Duodenal mucosa (tissue), 2 donors: ENCODE measurements at regions not wholly inside any gene's neighbourhood (a gene's known extent, or its start where the extent isn't known, plus 50 kb on each side); places are given as distances from the start of the nearest gene placed in this dataset.
"Not testable (repeated sequence)": the region's sequence is repeated elsewhere in the genome, so short reads cannot be mapped to it uniquely, and the experiment has no call there.

Source experiments
- H3K27ac ChIP-seq: one replicate; pipeline ENCODE4 v1.7.0; 2013; ENCODE audit warnings: low read depth, low read length
- H3K27me3 ChIP-seq, 2 donors: one replicate each; pipeline ENCODE4 v1.7.0; 2013; ENCODE audit warnings: low read length in 2 of 2, control low read depth in 1 of 2; ENCODE audit not compliant: insufficient read depth in 2 of 2, control insufficient read depth in 1 of 2
- H3K36me3 ChIP-seq, 2 donors: one replicate each; pipeline ENCODE4 v1.7.0; 2013; ENCODE audit warnings: low read length in 2 of 2, control low read depth in 1 of 2; ENCODE audit not compliant: insufficient read depth in 2 of 2, control insufficient read depth in 1 of 2
- H3K4me1 ChIP-seq, 2 donors: one replicate each; pipeline ENCODE4 v1.7.0; 2013; ENCODE audit warnings: low read length in 2 of 2, control low read depth in 1 of 2; ENCODE audit not compliant: insufficient read depth in 2 of 2, control insufficient read depth in 1 of 2
- H3K4me3 ChIP-seq, 2 donors: one replicate each; pipeline ENCODE4 v1.7.0; 2013; ENCODE audit warnings: low read length in 2 of 2, low read depth in 1 of 2
- H3K9ac ChIP-seq, 2 donors: one replicate each; pipeline ENCODE4 v1.7.0; 2013; ENCODE audit warnings: low read length in 2 of 2, low read depth in 1 of 2
- H3K9me3 ChIP-seq, 2 donors: one replicate each; pipeline ENCODE4 v1.7.0; 2013; ENCODE audit warnings: low read length in 2 of 2, control low read depth in 1 of 2; ENCODE audit not compliant: control insufficient read depth in 1 of 2

DNA sequence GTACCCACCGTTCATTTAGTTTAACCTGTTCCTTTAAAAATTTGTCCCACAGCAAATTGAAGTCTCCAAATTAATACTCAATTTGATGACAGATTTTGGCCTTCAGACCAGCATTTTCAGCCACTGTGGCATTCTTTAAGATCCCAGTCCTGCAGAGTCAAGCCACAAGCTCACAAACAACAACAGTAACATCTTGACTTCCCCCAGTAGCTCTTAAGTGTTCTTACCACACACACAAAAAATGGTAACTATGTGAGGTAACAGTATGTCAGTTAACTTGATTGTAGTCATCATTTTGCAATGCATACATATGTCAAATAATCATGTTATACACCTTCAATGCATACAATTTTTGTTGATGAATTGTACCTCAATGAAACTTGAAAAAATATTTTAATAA is 247.9 kb downstream of the LURAP1L start:
- H3K27ac ChIP-seq = no peak overlapping the region
- no peak overlapping the region for H3K4me3 ChIP-seq
- no peaks in the 10 kb centered on the region for H3K36me3 ChIP-seq
- H3K4me1 ChIP-seq = no peaks in the 10 kb centered on the region
- no peak overlapping the region for H3K9ac ChIP-seq
- no peaks in the 10 kb centered on the region for H3K9me3 ChIP-seq
- no peaks in the 10 kb centered on the region for H3K27me3 ChIP-seq

DNA sequence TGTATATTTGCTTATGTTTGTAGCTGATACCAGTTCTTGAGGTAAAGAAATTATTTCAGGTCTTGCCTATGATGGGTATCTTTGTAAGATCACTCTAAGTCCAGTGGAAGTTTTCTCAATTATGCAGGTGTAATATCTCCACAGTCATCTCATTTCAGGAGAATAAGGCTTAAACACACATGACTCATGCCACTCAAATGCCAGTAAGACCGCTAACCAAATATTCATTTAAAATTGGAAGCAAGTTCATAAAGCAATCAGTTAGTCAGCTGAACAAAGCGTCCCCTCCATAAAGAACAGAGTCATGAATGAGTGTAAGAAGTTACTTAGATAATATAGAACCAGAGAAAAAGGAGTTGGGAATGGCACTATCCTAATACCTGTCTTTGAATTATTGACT is 248.7 kb downstream of the LURAP1L start:
- Histone ChIP-seq H3K9me3 (no peaks in the 10 kb centered on the region), H3K27ac (no peak overlapping the region), H3K9ac (no peak overlapping the region), H3K27me3 (no peaks in the 10 kb centered on the region), H3K4me1 (no peaks in the 10 kb centered on the region), H3K36me3 (no peaks in the 10 kb centered on the region), H3K4me3 (no peak overlapping the region)

DNA sequence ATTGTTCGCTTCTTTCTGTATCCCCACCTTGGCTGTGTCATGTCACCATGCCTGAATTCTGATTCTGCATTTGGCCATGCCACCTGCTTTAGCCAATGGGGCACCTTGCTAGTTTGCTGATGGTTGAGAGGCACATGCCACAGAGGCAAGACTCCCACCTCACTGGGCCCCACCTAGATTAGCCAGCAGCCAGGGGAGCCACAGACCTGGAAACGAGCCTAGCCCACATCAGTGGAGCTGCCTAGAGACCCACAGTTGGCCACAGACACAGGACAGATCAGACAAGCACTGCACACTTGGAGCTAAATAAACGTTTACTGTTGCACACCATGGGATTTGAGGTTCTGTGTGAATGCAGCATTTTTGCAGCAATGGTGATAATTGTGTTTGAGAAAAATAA is 252.1 kb downstream of the LURAP1L start:
- H3K9ac ChIP-seq = no peak overlapping the region

DNA sequence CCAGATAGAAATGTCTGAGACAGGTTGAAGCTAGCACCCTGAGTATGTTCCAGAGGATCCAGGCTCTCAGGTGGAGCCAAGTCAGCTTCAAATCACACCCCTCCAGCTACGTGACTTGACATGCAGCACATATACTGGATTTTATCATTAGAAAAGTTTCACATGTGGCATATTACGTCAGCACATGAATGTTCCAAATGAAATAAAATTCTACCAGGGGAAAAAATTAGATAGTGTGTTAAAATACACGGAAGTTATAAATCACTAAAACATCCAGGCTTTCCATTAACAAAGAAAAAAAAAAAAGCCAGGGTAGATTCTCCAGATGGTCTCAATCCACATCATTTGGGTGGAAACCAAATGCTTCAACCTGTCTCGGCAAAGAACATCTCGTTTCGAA is 251.6 kb downstream of the MPDZ start:
- H3K4me1 ChIP-seq = no peaks in the 10 kb centered on the region
- H3K9ac ChIP-seq = no peak overlapping the region
- H3K27me3 ChIP-seq = no peaks in the 10 kb centered on the region
- H3K36me3 ChIP-seq = no peaks in the 10 kb centered on the region
- no peak overlapping the region for H3K4me3 ChIP-seq
- no peaks in the 10 kb centered on the region for H3K9me3 ChIP-seq
- no peak overlapping the region for H3K27ac ChIP-seq

More for the DNA sequence above, 252.1 kb downstream of the LURAP1L start:
- Histone ChIP-seq H3K4me3 (no peak overlapping the region), H3K36me3 (no peaks in the 10 kb centered on the region), H3K4me1 (no peaks in the 10 kb centered on the region), H3K27ac (no peak overlapping the region), H3K27me3 (no peaks in the 10 kb centered on the region), H3K9me3 (no peaks in the 10 kb centered on the region)

DNA sequence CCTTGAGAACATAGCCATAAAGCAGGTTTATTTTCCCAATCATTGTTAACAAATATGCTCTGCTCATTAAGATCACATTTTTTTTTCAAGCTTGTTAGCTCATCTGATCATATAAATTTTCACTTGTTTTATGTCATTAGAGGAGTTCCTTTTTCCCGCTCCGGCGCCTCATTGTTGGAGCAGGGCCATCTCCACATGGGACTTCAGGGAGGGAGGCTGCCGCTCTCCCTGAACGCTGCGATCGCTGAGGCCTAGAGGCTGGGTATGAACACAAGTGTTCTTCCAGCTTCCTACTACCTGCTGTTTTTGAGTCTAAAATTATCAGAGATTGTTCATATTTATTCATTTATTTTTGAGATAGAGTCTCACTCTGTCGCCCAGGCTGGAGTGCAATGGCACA is 246.9 kb downstream of the MPDZ start:
- Histone ChIP-seq H3K9ac (no peak overlapping the region), H3K36me3 (no peaks in the 10 kb centered on the region), H3K27ac (no peak overlapping the region), H3K4me3 (no peak overlapping the region), H3K4me1 (no peaks in the 10 kb centered on the region), H3K9me3 (no peaks in the 10 kb centered on the region), H3K27me3 (no peaks in the 10 kb centered on the region)

DNA sequence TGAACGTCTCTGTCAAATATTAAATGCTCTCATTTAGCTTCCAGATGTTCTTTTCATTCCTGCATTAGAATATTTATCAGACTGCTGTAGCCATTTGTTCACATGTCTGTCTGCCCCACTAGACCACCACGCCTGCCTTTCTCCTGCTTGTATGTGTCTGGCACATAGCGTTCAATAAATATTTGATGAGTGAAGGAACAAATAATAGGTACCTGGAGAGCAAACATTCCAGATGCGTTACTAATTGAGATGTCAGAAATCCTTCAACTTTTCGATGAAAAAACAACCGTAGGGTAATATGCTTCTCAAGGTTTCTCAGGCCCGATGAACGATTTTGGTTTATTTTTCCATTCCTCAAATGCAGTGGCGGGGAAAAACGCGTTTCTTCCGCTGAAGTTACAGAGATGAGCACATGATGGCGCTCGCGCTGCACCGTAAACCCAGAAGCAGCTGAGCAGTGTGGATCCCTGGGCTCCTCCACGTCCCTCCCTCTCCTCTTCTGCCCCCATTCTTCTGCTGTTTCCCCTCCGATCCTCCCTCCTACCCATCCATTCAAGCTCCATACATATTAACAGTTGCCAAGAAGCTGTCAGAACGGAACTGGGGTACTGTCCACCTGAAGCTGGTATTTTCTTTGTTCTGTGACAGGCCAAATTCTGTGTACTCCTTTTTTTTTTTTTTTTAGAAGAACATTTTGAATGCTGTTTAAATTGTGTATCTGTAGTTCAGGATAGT is 245.4 kb downstream of the MPDZ start:
- no peaks in the 10 kb centered on the region for H3K27me3 ChIP-seq
- peak overlapping the region; percentile 7 to 18 for H3K4me3 ChIP-seq
- no peaks in the 10 kb centered on the region for H3K36me3 ChIP-seq
- no peaks in the 10 kb centered on the region for H3K4me1 ChIP-seq
- H3K27ac ChIP-seq = no peak overlapping the region
- no peaks in the 10 kb centered on the region for H3K9me3 ChIP-seq
- H3K9ac ChIP-seq = no peak overlapping the region

DNA sequence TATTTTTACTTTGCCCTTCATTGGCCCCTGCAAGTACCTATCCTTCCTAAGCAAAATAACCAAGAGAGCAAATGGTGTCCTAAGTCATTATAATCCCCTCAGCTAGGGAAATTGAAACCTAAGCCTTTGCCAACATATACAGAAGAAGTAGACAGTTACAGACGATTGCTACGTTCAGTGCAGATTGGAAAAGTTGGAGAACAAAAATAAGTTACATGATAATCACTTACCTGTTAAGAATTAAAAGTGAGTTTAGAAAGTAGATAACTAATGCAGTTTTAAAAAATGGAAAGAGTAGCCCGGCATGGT is 244.8 kb downstream of the MPDZ start:
- Histone ChIP-seq H3K4me3 (peak overlapping the region in 1 of 2 donors; percentile 7), H3K36me3 (no peaks in the 10 kb centered on the region), H3K9ac (no peak overlapping the region), H3K27me3 (no peaks in the 10 kb centered on the region), H3K27ac (no peak overlapping the region), H3K4me1 (no peaks in the 10 kb centered on the region), H3K9me3 (no peaks in the 10 kb centered on the region)

DNA sequence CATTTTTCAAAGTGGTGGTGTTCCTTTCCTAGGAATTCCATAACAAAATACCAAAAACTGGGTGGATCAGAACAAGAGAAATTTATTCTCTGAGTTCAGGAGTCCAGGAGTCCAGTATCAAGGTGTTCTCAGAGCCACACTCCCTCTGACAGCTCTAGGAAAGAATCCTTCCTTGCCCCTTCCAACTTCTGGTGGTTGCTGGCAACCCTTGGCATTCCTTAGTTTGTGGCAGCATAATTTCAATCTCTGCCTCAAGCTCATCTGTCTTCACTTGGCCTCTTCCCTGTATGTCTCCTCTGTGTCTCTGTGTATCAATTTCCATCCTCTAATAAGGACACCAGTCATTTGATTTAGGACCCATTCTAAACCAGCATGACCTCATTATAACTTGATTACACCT is 243.7 kb downstream of the MPDZ start:
- H3K36me3 ChIP-seq = no peaks in the 10 kb centered on the region
- no peak overlapping the region for H3K4me3 ChIP-seq
- H3K27ac ChIP-seq = no peak overlapping the region
- H3K4me1 ChIP-seq = no peaks in the 10 kb centered on the region
- no peaks in the 10 kb centered on the region for H3K27me3 ChIP-seq
- no peaks in the 10 kb centered on the region for H3K9me3 ChIP-seq
- H3K9ac ChIP-seq = no peak overlapping the region

DNA sequence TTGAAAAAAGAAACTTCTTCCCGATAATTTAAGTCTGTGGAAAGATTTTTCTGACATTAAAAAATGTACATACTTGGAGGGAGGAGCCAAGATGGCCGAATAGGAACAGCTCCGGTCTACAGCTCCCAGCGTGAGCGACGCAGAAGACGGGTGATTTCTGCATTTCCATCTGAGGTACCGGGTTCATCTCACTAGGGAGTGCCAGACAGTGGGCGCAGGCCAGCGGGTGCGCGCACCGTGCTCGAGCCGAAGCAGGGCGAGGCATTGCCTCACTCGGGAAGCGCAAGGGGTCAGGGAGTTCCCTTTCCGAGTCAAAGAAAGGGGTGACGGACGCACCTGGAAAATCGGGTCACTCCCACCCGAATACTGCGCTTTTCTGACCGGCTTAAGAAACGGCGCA is 241.7 kb downstream of the MPDZ start:
- not testable (repeated sequence) for H3K4me3 ChIP-seq

DNA sequence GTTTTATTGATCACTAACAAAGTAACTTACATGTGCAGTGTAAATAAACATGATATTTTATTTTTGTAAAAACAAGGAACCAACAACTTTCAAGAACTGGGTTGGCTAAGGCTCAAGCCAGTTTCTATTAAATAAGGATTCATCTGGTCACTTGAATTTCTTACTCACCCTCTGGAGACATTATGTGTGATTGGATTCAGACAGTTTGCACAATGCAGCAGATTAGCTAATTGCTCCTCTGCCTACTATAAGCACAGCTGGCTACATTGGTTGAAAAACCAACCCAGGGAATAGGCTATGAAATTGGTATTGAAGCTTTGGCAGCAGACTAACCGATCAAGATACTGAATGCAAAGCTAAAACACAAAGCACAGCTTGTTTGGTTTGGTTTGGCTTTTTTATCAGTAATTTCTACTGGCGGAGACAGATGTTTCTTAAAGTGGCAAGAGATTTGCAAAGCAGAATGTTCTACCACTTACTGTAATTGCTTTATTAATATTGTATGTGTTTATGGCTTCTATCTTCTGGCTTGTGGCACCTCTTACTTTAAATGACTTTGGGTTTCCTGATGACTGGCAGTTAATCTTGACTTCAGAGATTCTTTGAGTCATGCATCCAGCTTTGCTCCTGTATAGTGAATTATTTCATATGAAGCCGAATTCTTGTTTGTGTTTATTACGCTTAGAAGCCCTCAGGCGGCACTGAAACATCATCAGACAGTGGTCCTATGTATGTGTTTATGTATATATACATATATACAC is 231.5 kb downstream of the MPDZ start:
- Histone ChIP-seq H3K27ac (no peak overlapping the region), H3K4me3 (no peak overlapping the region), H3K9me3 (no peaks in the 10 kb centered on the region), H3K27me3 (no peaks in the 10 kb centered on the region), H3K9ac (no peak overlapping the region), H3K36me3 (no peaks in the 10 kb centered on the region), H3K4me1 (no peaks in the 10 kb centered on the region)

More for the DNA sequence above, 241.7 kb downstream of the MPDZ start:
- H3K4me1 ChIP-seq, H3K36me3 ChIP-seq, H3K9me3 ChIP-seq, H3K27ac ChIP-seq, H3K9ac ChIP-seq, H3K27me3 ChIP-seq: not testable (repeated sequence)
